HepG2 (cell line): ENCODE measurements at regions not wholly inside any gene's neighbourhood (a gene's known extent, or its start where the extent isn't known, plus 50 kb on each side); places are given as distances from the start of the nearest gene placed in this dataset.

ENCODE experiments used
- ATAC-seq: fragments of 200-7000 bp; cut with Tn5 transposase; 3 replicates; pipeline ENCODE4 v1.9.1; 2020; ENCODE audit warnings: mild to moderate bottlenecking, moderate library complexity
- BruUV-seq: library from RNA; stranded (reverse); fragments of 400-500 nt; replicated peaks from 2 replicates; lab custom pipeline; 2021; lab: Mats Ljungman, UMichigan
- CTCF ChIA-PET: fragments of 300-600 bp; formaldehyde crosslinking; extraction: SDS; loops from one replicate; lab custom pipeline; 2021; ENCODE audit warnings: low total read pairs, inconsistent platforms, low intra/inter-chr PET ratio; lab: Yijun Ruan, JAX
- POLR2A ChIA-PET: fragments of 350-600 bp; sonication (Branson Sonifier 250); formaldehyde crosslinking; loops from one replicate; lab custom pipeline; 2020; ENCODE audit warnings: antibody characterized with exemption, inconsistent platforms; lab: Yijun Ruan, JAX
- DNase-seq: peaks from one replicate; pipeline ENCODE4 v3.0.0-alpha.2; 2015; ENCODE audit warnings: low spot score
- FAIRE-seq: peaks from 3 replicates; lab custom pipeline; 2011; peaks lifted over from hg19 to GRCh38; lab: Jason Lieb, UNC
- H2AFZ ChIP-seq: one replicate; pipeline ENCODE4 v1.6.1; 2011; ENCODE audit warnings: low read length, inconsistent platforms
- H3K27ac ChIP-seq: fragments of 300-600 bp; 3 replicates; pipeline ENCODE4 v1.8.0; 2011; ENCODE audit warnings: mixed run types, mild to moderate bottlenecking, mixed read lengths, low read length, inconsistent platforms; ENCODE audit not compliant: insufficient read depth; ENCODE audit errors: extremely low read length
- H3K27me3 ChIP-seq, 2 experiments: fragments of 200-600 bp in 1 of 2; 2 replicates in 1 of 2; 3 replicates in 1 of 2; pipeline versions ENCODE4 v1.6.0 to v1.8.0; 2011; ENCODE audit warnings: low read length in 2 of 2, mild to moderate bottlenecking in 2 of 2, moderate library complexity in 2 of 2, inconsistent platforms in 1 of 2; ENCODE audit not compliant: insufficient read depth in 2 of 2, control insufficient read depth in 1 of 2
- H3K36me3 ChIP-seq, 2 experiments: fragments of 200-600 bp in 1 of 2; replicated peaks in 1 of 2; 2 replicates in 1 of 2; 3 replicates in 1 of 2; pipeline versions ENCODE4 v1.5.1 to v1.8.0; 2011; ENCODE audit warnings: low read length in 2 of 2, inconsistent platforms in 1 of 2; ENCODE audit not compliant: insufficient read depth in 2 of 2, control insufficient read depth in 1 of 2
- H3K4me1 ChIP-seq: 2 replicates; pipeline ENCODE4 v1.5.1; 2012; ENCODE audit warnings: low read length, inconsistent platforms; ENCODE audit not compliant: insufficient read depth
- H3K4me2 ChIP-seq: 2 replicates; pipeline ENCODE4 v1.6.0; 2011; ENCODE audit warnings: low read depth, low read length, inconsistent platforms
- H3K4me3 ChIP-seq, 3 experiments: fragments of 200-600 bp in 1 of 3; sonication (generic), shearing (Covaris generic) in 1 of 3; replicated peaks in 1 of 3; 2 replicates each; pipeline ENCODE4 v1.5.1; 2011 to 2016; ENCODE audit warnings: low read length in 3 of 3, inconsistent platforms in 2 of 3, low read depth in 2 of 3, mild to moderate bottlenecking in 2 of 3, control low read depth in 1 of 3, mixed read lengths in 1 of 3; ENCODE audit not compliant: insufficient read depth in 1 of 3
- H3K79me2 ChIP-seq: one replicate; pipeline ENCODE4 v1.6.1; 2011; ENCODE audit warnings: low read length, inconsistent platforms; ENCODE audit not compliant: insufficient read depth
- H3K9ac ChIP-seq: 2 replicates; pipeline ENCODE4 v1.6.0; 2011; ENCODE audit warnings: mild to moderate bottlenecking, low read depth, low read length, inconsistent platforms; ENCODE audit not compliant: insufficient read depth
- H3K9me3 ChIP-seq: 2 replicates; pipeline ENCODE4 v1.5.1; 2012; ENCODE audit warnings: mild to moderate bottlenecking, low read length
- H4K20me1 ChIP-seq: 2 replicates; pipeline ENCODE4 v1.6.0; 2011; ENCODE audit warnings: inconsistent platforms, mild to moderate bottlenecking, low read length, moderate library complexity; ENCODE audit not compliant: insufficient read depth
- HMG20A ChIP-seq: IDR thresholded peaks from 2 replicates; pipeline ENCODE4 v1.6.1; 2016; ENCODE audit warnings: borderline replicate concordance
- KDM6A ChIP-seq: IDR thresholded peaks from 2 replicates; pipeline ENCODE4 v1.6.1; 2016; ENCODE audit warnings: low read depth
- REL ChIP-seq: sonication (generic); formaldehyde crosslinking; conservative IDR thresholded peaks from 2 replicates; pipeline ENCODE4 v1.8.0; 2022; ENCODE audit warnings: mild to moderate bottlenecking, missing genetic modification reagents, moderate library complexity
- RFX3 ChIP-seq: IDR thresholded peaks from 2 replicates; pipeline ENCODE4 v1.6.1; 2016; ENCODE audit warnings: missing biosample characterization, missing genetic modification reagents
- UBTF ChIP-seq: sonication (generic); formaldehyde crosslinking; IDR thresholded peaks from 2 replicates; pipeline ENCODE4 v1.4.0; 2020; ENCODE audit warnings: mild to moderate bottlenecking, missing genetic modification reagents
- ZBTB2 ChIP-seq: sonication (generic); formaldehyde crosslinking; IDR thresholded peaks from 2 replicates; pipeline ENCODE4 v1.8.0; 2022; ENCODE audit warnings: low read depth, missing genetic modification reagents
- ZNF292 ChIP-seq: sonication (generic); formaldehyde crosslinking; IDR thresholded peaks from 2 replicates; pipeline ENCODE4 v1.8.1; 2022; ENCODE audit warnings: mild to moderate bottlenecking, low read depth, missing genetic modification reagents, borderline replicate concordance
- ZNF3 ChIP-seq: IDR thresholded peaks from 2 replicates; pipeline ENCODE4 v1.7.0; 2017; ENCODE audit warnings: inconsistent platforms
- ZNF329 ChIP-seq: sonication (generic); formaldehyde crosslinking; IDR thresholded peaks from 2 replicates; pipeline ENCODE4 v1.9.0; 2021; ENCODE audit warnings: low read depth, mild to moderate bottlenecking, missing genetic modification reagents
- ZNF563 ChIP-seq: sonication (generic); formaldehyde crosslinking; IDR thresholded peaks from 2 replicates; pipeline ENCODE4 v1.8.0; 2022; ENCODE audit warnings: mild to moderate bottlenecking, moderate library complexity, missing genetic modification reagents
- ZNF781 ChIP-seq: sonication (generic); formaldehyde crosslinking; IDR thresholded peaks from 2 replicates; pipeline ENCODE4 v1.5.1; 2020; ENCODE audit warnings: borderline replicate concordance, mild to moderate bottlenecking, missing genetic modification reagents; ENCODE audit errors: not compliant biosample characterization
- WGBS: methylation state at CpG from one replicate; pipeline ENCODE4 v1.1.6; 2017; ENCODE audit warnings: low lambda C conversion rate; 5-methylcytosine and 5-hydroxymethylcytosine counted together
- in situ Hi-C: cut with HindIII; loops from 2 replicates; pipeline ENCODE4 v1.10.0; 2017; ENCODE audit warnings: low pct_unique_long_range_greater_than_20kb; ENCODE audit not compliant: extremely low pct_ligation_motif_present
- intact Hi-C: fragments of 100-400 bp; cut with micrococcal nuclease; formaldehyde crosslinking; loops from one replicate; pipeline ENCODE4 v1.10.0; 2022; ENCODE audit not compliant: unreplicated experiment

- Histone ChIP-seq H3K4me2 (no peak overlapping the region), H3K9ac (no peak overlapping the region), H3K27ac (no peak overlapping the region), H3K4me3 (no peak overlapping the region), H4K20me1 (no peaks in the 10 kb centered on the region), H3K36me3 (no peaks in the 10 kb centered on the region), H3K9me3 (no peaks in the 10 kb centered on the region), H3K4me1 (no peaks in the 10 kb centered on the region), H3K79me2 (no peaks in the 10 kb centered on the region), H2AFZ (no peak overlapping the region), H3K27me3 (peaks cover 2 to 21% of the 10 kb centered on the region in 2 experiments; a peak in 3 of 5 replicates)
- TF ChIP-seq ZNF329 (CRISPR knock-in tag) (no peak), ZBTB2 (no peak), ZNF563 (CRISPR knock-in tag) (no peak), UBTF (CRISPR knock-in tag) (no peak), ZNF292 (CRISPR knock-in tag) (no peak), HMG20A (CRISPR knock-in tag) (no peak), ZNF781 (no peak), REL (no peak), RFX3 (CRISPR knock-in tag) (no peak), ZNF3 (CRISPR knock-in tag) (no peak), KDM6A (CRISPR knock-in tag) (no peak)
- in situ Hi-C loops (no loop called here), intact Hi-C loops (no loop called here)
- no peak for ATAC-seq
- WGBS: 12% methylated on average over 9 of the region's 9 CpGs
- DNase-seq: no peak
- FAIRE-seq: no peak
- ChIA-PET CTCF (no interaction called here), POLR2A (no interaction called here)
- BruUV-seq: no TSS peak
Measured at GRCh38 chr18:46398625-46399024, 258.4 kb downstream of the LOXHD1 start.
